SK-N-SH (cell line): ENCODE measurements at regions not wholly inside any gene's neighbourhood (a gene's known extent, or its start where the extent isn't known, plus 50 kb on each side); places are given as distances from the start of the nearest gene placed in this dataset.
A peak's percentile ranks its signal among the peaks of the same experiment; 100 is the strongest.
"Not testable (repeated sequence)": the region's sequence is repeated elsewhere in the genome, so short reads cannot be mapped to it uniquely, and the experiment has no call there.

Experiments
- CTCF ChIA-PET: fragments of 300-600, 350-600 bp; formaldehyde crosslinking; extraction: SDS; loops from one replicate; lab custom pipeline; 2021; lab: Yijun Ruan, JAX
- POLR2A ChIA-PET: fragments of 350-600 bp; sonication (Branson Sonifier 250); formaldehyde crosslinking; extraction: SDS; loops from one replicate; lab custom pipeline; 2020; ENCODE audit warnings: antibody characterized with exemption, inconsistent platforms; lab: Yijun Ruan, JAX
- DNase-seq: peaks from one replicate; pipeline ENCODE4 v3.0.0; 2012
- H2AFZ ChIP-seq: fragments of 200-600 bp; sonication (generic); 2 replicates; pipeline ENCODE4 v1.8.1; 2016; ENCODE audit warnings: antibody characterized with exemption, mild to moderate bottlenecking, low read depth
- H3F3A ChIP-seq: fragments of 200-600 bp; sonication (generic); replicated peaks from 2 replicates; pipeline ENCODE3; 2016; ENCODE audit warnings: antibody characterized with exemption, mild to moderate bottlenecking; ENCODE audit not compliant: insufficient read depth
- H3K27ac ChIP-seq, 2 experiments: fragments of 200-500 bp in 1 of 2; fragments of 200-600 bp in 1 of 2; sonication (Bioruptor generic) in 1 of 2; sonication (generic), shearing (Covaris generic) in 1 of 2; 2 replicates each; pipeline versions ENCODE4 v1.5.1 to v1.6.1; 2014 to 2016; ENCODE audit warnings: low read depth in 2 of 2, inconsistent platforms in 1 of 2, low read length in 1 of 2, mild to moderate bottlenecking in 1 of 2, mixed read lengths in 1 of 2
- H3K27me3 ChIP-seq: fragments of 200-600 bp; sonication (generic), shearing (Covaris generic); 2 replicates; pipeline ENCODE4 v1.6.1; 2016; ENCODE audit warnings: mixed run types; ENCODE audit not compliant: insufficient read depth
- H3K36me3 ChIP-seq, 2 experiments: fragments of 200-500 bp in 1 of 2; fragments of 200-600 bp in 1 of 2; sonication (Bioruptor generic) in 1 of 2; sonication (generic) in 1 of 2; replicated peaks in 1 of 2; 2 replicates each; pipeline versions ENCODE3 to v1.5.1; 2014 to 2016; ENCODE audit warnings: low read length in 1 of 2, mild to moderate bottlenecking in 1 of 2; ENCODE audit not compliant: insufficient read depth in 2 of 2, control insufficient read depth in 1 of 2
- H3K4me1 ChIP-seq, 2 experiments: fragments of 200-500 bp in 1 of 2; fragments of 200-600 bp in 1 of 2; sonication (Bioruptor generic) in 1 of 2; sonication (generic), shearing (Covaris generic) in 1 of 2; 2 replicates each; pipeline versions ENCODE4 v1.5.1 to v1.6.1; 2014 to 2016; ENCODE audit warnings: low read depth in 1 of 2, low read length in 1 of 2, mixed run types in 1 of 2; ENCODE audit not compliant: insufficient read depth in 2 of 2, control insufficient read depth in 1 of 2
- H3K4me2 ChIP-seq: fragments of 200-600 bp; sonication (generic), shearing (Covaris generic); 2 replicates; pipeline ENCODE4 v1.6.1; 2017; ENCODE audit warnings: mixed run types
- H3K4me3 ChIP-seq, 2 experiments: fragments of 200-500 bp in 1 of 2; fragments of 200-600 bp in 1 of 2; sonication (Bioruptor generic) in 1 of 2; sonication (generic), shearing (Covaris generic) in 1 of 2; 2 replicates each; pipeline versions ENCODE4 v1.5.1 to v1.8.1; 2014 to 2016; ENCODE audit warnings: low read depth in 2 of 2, inconsistent platforms in 1 of 2, low read length in 1 of 2, mild to moderate bottlenecking in 1 of 2, mixed read lengths in 1 of 2, moderate library complexity in 1 of 2
- H3K79me2 ChIP-seq: fragments of 200-600 bp; sonication (generic); 2 replicates; pipeline ENCODE4 v1.8.1; 2017; ENCODE audit warnings: mild to moderate bottlenecking; ENCODE audit not compliant: insufficient read depth
- H3K9ac ChIP-seq: fragments of 200-600 bp; sonication (generic); 2 replicates; pipeline ENCODE4 v1.6.1; 2017; ENCODE audit warnings: mixed run types
- H3K9me2 ChIP-seq: fragments of 200-600 bp; sonication (generic); 2 replicates; pipeline ENCODE4 v1.6.1; 2017; ENCODE audit warnings: mixed run types
- H3K9me3 ChIP-seq: fragments of 200-600 bp; sonication (generic); 2 replicates; pipeline ENCODE4 v1.6.1; 2017; ENCODE audit warnings: mixed run types, mild to moderate bottlenecking, moderate library complexity
- H4K20me1 ChIP-seq: fragments of 200-600 bp; sonication (generic); 2 replicates; pipeline ENCODE4 v1.6.1; 2017; ENCODE audit warnings: mild to moderate bottlenecking, mixed run types; ENCODE audit not compliant: insufficient read depth
- CTCF ChIP-seq: fragments of 200-600 bp; sonication (generic); IDR thresholded peaks from 2 replicates; pipeline ENCODE4 v1.6.1; 2017; ENCODE audit warnings: antibody characterized with exemption, mild to moderate bottlenecking, moderate library complexity
- ELF1 ChIP-seq: IDR thresholded peaks from 2 replicates; pipeline ENCODE4 v1.4.0; 2012
- FOXM1 ChIP-seq: IDR thresholded peaks from 2 replicates; pipeline ENCODE4 v1.4.0; 2012; ENCODE audit warnings: low read depth, mild to moderate bottlenecking
- GABPA ChIP-seq: IDR thresholded peaks from 2 replicates; pipeline ENCODE4 v1.4.0; 2012; ENCODE audit warnings: low read depth, mild to moderate bottlenecking
- GATA2 ChIP-seq: sonication (generic); formaldehyde crosslinking; IDR thresholded peaks from 2 replicates; pipeline ENCODE4 v1.5.0; 2020; ENCODE audit warnings: mild to moderate bottlenecking, missing genetic modification reagents
- MEF2A ChIP-seq: IDR thresholded peaks from 2 replicates; pipeline ENCODE4 v1.4.0; 2012; ENCODE audit warnings: low read depth, borderline replicate concordance
- MXI1 ChIP-seq: IDR thresholded peaks from 2 replicates; pipeline ENCODE4 v1.6.1; 2012; ENCODE audit warnings: mild to moderate bottlenecking, low read depth, low read length, improper control_type of control experiment
- NFIC ChIP-seq: IDR thresholded peaks from 2 replicates; pipeline ENCODE4 v1.4.0; 2012; ENCODE audit warnings: borderline replicate concordance
- NRF1 ChIP-seq: IDR thresholded peaks from 2 replicates; pipeline ENCODE4 v1.6.1; 2012; ENCODE audit warnings: low read depth, mild to moderate bottlenecking, low read length
- POLR2AphosphoS5 ChIP-seq: IDR thresholded peaks from 2 replicates; pipeline ENCODE4 v1.6.1; 2012; ENCODE audit warnings: low read depth, low read length
- RCOR1 ChIP-seq: fragments of 150-350 bp; IDR thresholded peaks from 2 replicates; pipeline ENCODE4 v1.6.1; 2017; ENCODE audit warnings: antibody characterized with exemption, low read length
- RFX5 ChIP-seq: IDR thresholded peaks from 2 replicates; pipeline ENCODE4 v1.6.1; 2012; ENCODE audit warnings: mild to moderate bottlenecking, improper control_type of control experiment, low read length
- SMC3 ChIP-seq: IDR thresholded peaks from 2 replicates; pipeline ENCODE4 v1.6.1; 2012; ENCODE audit warnings: low read depth, low read length, improper control_type of control experiment
- TEAD4 ChIP-seq: IDR thresholded peaks from 2 replicates; pipeline ENCODE4 v1.4.0; 2012; ENCODE audit warnings: mild to moderate bottlenecking, borderline replicate concordance; ENCODE audit not compliant: insufficient read depth
- USF2 ChIP-seq: fragments of 150-350 bp; IDR thresholded peaks from 2 replicates; pipeline ENCODE4 v1.6.1; 2017; ENCODE audit warnings: antibody characterized with exemption, low read length, low read depth, borderline replicate concordance
- ZBTB33 ChIP-seq: IDR thresholded peaks from 2 replicates; pipeline ENCODE4 v1.4.0; 2012; ENCODE audit warnings: low read depth, borderline replicate concordance
- WGBS: methylation state at CpG from one replicate; pipeline ENCODE4 v1.1.6; 2017; ENCODE audit warnings: low lambda C conversion rate; 5-methylcytosine and 5-hydroxymethylcytosine counted together
- TF ChIP-seq, protein P1 (sequence below): IDR thresholded peaks from 2 replicates; pipeline ENCODE4 v1.4.0; 2012; ENCODE audit warnings: low read depth

DNA sequence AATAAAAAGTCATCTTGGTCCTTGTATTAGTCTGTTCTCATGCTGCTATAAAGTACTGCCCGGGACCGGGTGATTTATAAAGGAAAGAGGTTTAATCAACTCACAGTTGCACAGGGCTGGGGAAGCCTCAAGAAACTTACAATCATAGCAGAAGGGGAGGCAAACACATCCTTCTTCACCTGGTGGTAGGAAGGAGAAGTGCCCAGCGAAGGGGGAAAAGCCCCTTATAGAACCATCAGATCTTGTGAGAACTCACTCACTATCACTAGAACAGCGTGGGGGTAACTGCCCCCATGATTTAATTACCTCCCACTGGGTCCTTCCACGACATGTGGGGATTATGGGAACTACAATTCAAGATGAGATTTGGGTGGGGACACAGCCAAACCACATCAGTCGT lies 215.0 kb downstream of the CDRT15L2 start:
- H3K4me1 ChIP-seq, H3K27ac ChIP-seq, POLR2A ChIA-PET, H4K20me1 ChIP-seq, H3K79me2 ChIP-seq, H2AFZ ChIP-seq, H3K9me3 ChIP-seq, H3K36me3 ChIP-seq: not testable (repeated sequence)
- CTCF ChIA-PET, result interaction anchor here (0.6 kb wide), 1 partner anchor 44 kb away, joined by 3 read pairs; no protein-coding TSS in a partner anchor
- TF ChIP-seq CTCF, result peak; percentile 17; the same call in 1 of the 2 replicates
- TF ChIP-seq, all 33 proteins: peak for 1; not testable (repeated sequence) for 32
- 52% methylated on average over 6 of the region's 6 CpGs for WGBS
- not testable (repeated sequence) for H3F3A ChIP-seq, H3K4me2 ChIP-seq, H3K27me3 ChIP-seq, H3K9ac ChIP-seq, H3K9me2 ChIP-seq, H3K4me3 ChIP-seq, DNase-seq

GRCh38 chr17:20797292-20797691 lies 217.8 kb downstream of the CDRT15L2 start:
- Histone ChIP-seq H4K20me1 (no peaks in the 10 kb centered on the region), H3K36me3 (no peaks in the 10 kb centered on the region)
- no peak for TF ChIP-seq NRF1
- no peak for TF ChIP-seq SMC3
- no peak for TF ChIP-seq NFIC
- no peak for TF ChIP-seq POLR2AphosphoS5
- no peak for TF ChIP-seq MEF2A
- no peak for TF ChIP-seq USF2
- no peak for TF ChIP-seq GATA2
- no peak for TF ChIP-seq TEAD4
- TF ChIP-seq GABPA, result no peak
- TF ChIP-seq, all 33 proteins: peak for 0
- CTCF ChIA-PET, result no interaction called here
- no peaks in the 10 kb centered on the region for H3K9me3 ChIP-seq
- no peak for DNase-seq
- POLR2A ChIA-PET, result no interaction called here
- no peaks in the 10 kb centered on the region for H3K79me2 ChIP-seq
- 46% methylated on average over 3 of the region's 3 CpGs for WGBS
- no peaks in the 10 kb centered on the region for H3K4me1 ChIP-seq
- H3K4me3 ChIP-seq, result no peak overlapping the region
- H3K27me3 ChIP-seq, result no peaks in the 10 kb centered on the region
- H2AFZ ChIP-seq, result no peak overlapping the region
- no peak overlapping the region for H3K9ac ChIP-seq
- H3K9me2 ChIP-seq, result no peaks in the 10 kb centered on the region
- no peaks in the 10 kb centered on the region for H3F3A ChIP-seq
- H3K4me2 ChIP-seq, result no peak overlapping the region
- no peak overlapping the region for H3K27ac ChIP-seq

DNA sequence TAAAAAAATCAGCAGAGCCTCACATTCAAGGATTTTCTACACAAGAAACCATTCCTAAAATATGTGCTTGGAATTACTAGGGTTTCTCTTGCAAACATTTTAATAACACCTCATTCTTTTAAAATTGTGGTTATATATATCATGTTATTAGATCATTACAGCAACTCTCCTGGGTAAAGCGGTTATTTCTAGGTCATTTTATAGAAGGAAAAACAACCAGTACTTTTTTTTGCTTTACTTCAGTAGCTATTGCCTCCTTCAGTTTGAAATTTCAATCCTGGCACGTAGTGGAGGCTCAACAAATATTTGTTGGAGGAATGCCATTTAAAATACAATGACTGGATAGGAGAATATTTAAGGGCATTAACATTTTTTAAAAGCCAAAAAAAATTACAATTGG lies 220.6 kb downstream of the CDRT15L2 start:
- Histone ChIP-seq H3K9ac (no peak overlapping the region), H3K4me3 (no peak overlapping the region), H3K4me1 (no peaks in the 10 kb centered on the region), H2AFZ (no peak overlapping the region), H3K36me3 (no peaks in the 10 kb centered on the region), H3K9me3 (no peaks in the 10 kb centered on the region), H4K20me1 (no peaks in the 10 kb centered on the region), H3F3A (no peaks in the 10 kb centered on the region), H3K4me2 (no peak overlapping the region), H3K9me2 (no peaks in the 10 kb centered on the region), H3K27ac (no peak overlapping the region), H3K27me3 (no peaks in the 10 kb centered on the region), H3K79me2 (no peaks in the 10 kb centered on the region)
- no peak for DNase-seq
- ChIA-PET POLR2A (no interaction called here), CTCF (no interaction called here)
- WGBS, result 45% methylated on average over 2 of the region's 2 CpGs
- no peak for TF ChIP-seq FOXM1
- no peak for TF ChIP-seq NFIC
- no peak for TF ChIP-seq GATA2
- TF ChIP-seq, protein P1, sequence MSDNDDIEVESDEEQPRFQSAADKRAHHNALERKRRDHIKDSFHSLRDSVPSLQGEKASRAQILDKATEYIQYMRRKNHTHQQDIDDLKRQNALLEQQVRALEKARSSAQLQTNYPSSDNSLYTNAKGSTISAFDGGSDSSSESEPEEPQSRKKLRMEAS, result no peak
- TF ChIP-seq POLR2AphosphoS5, result no peak
- TF ChIP-seq MXI1, result no peak
- no peak for TF ChIP-seq RCOR1
- TF ChIP-seq RFX5, result no peak
- TF ChIP-seq ZBTB33, result no peak
- TF ChIP-seq ELF1, result no peak
